Mesendoderm (in vitro differentiated cells): ENCODE measurements at regions not wholly inside any gene's neighbourhood (a gene's known extent, or its start where the extent isn't known, plus 50 kb on each side); places are given as distances from the start of the nearest gene placed in this dataset.

Source experiments
- DNase-seq: peaks from one replicate; pipeline ENCODE4 v3.0.0; 2013
- H2AK5ac ChIP-seq: 2 replicates; pipeline ENCODE4 v1.6.1; 2013; ENCODE audit warnings: low read length, inconsistent platforms
- H2BK120ac ChIP-seq: 2 replicates; pipeline ENCODE4 v1.6.1; 2013; ENCODE audit warnings: low read depth, mild to moderate bottlenecking, low read length, moderate library complexity, mixed read lengths
- H2BK15ac ChIP-seq: replicated peaks from 2 replicates; pipeline ENCODE4 v1.6.1; 2013; ENCODE audit warnings: low read depth, mild to moderate bottlenecking, moderate library complexity
- H2BK5ac ChIP-seq: 2 replicates; pipeline ENCODE4 v1.6.1; 2013; ENCODE audit warnings: low read length, inconsistent platforms
- H3K18ac ChIP-seq: 2 replicates; pipeline ENCODE4 v1.6.1; 2013; ENCODE audit warnings: mild to moderate bottlenecking, low read length, mixed read lengths
- H3K23ac ChIP-seq: one replicate; pipeline ENCODE4 v1.6.1; 2013; ENCODE audit warnings: low read length
- H3K27ac ChIP-seq: 2 replicates; pipeline ENCODE4 v1.5.1; 2013; ENCODE audit warnings: low read depth, mild to moderate bottlenecking, inconsistent platforms, low read length, moderate library complexity
- H3K27me3 ChIP-seq: 2 replicates; pipeline ENCODE4 v1.6.1; 2013; ENCODE audit warnings: low read length, control low read depth, mild to moderate bottlenecking, inconsistent platforms; ENCODE audit not compliant: insufficient read depth, poor library complexity
- H3K36me3 ChIP-seq: 2 replicates; pipeline ENCODE4 v1.6.1; 2013; ENCODE audit warnings: low read length, inconsistent platforms; ENCODE audit not compliant: control insufficient read depth, insufficient read depth
- H3K4ac ChIP-seq: one replicate; pipeline ENCODE4 v1.6.1; 2013; ENCODE audit warnings: low read depth, mild to moderate bottlenecking, low read length, moderate library complexity
- H3K4me1 ChIP-seq: 2 replicates; pipeline ENCODE4 v1.6.1; 2013; ENCODE audit warnings: low read depth, low read length, inconsistent platforms; ENCODE audit not compliant: control insufficient read depth
- H3K4me2 ChIP-seq: 2 replicates; pipeline ENCODE4 v1.6.1; 2013; ENCODE audit warnings: low read length
- H3K4me3 ChIP-seq: 2 replicates; pipeline ENCODE4 v1.5.1; 2013; ENCODE audit warnings: mild to moderate bottlenecking, low read length
- H3K56ac ChIP-seq: one replicate; pipeline ENCODE4 v1.6.1; 2013; ENCODE audit warnings: low read length
- H3K79me1 ChIP-seq: 2 replicates; pipeline ENCODE4 v1.6.1; 2013; ENCODE audit warnings: low read length, inconsistent platforms
- H3K79me2 ChIP-seq: 2 replicates; pipeline ENCODE4 v1.6.1; 2013; ENCODE audit warnings: mild to moderate bottlenecking, low read length; ENCODE audit not compliant: control insufficient read depth, insufficient read depth
- H3K9ac ChIP-seq: 2 replicates; pipeline ENCODE4 v1.6.1; 2013; ENCODE audit warnings: low read length, inconsistent platforms
- H4K5ac ChIP-seq: one replicate; pipeline ENCODE4 v1.6.1; 2013; ENCODE audit warnings: low read length
- H4K8ac ChIP-seq: one replicate; pipeline ENCODE4 v1.6.1; 2013; ENCODE audit warnings: low read depth, mild to moderate bottlenecking, control low read depth, low read length, moderate library complexity
- WGBS: extraction: QIAGEN DNeasy Blood & Tissue Kit; methylation state at CpG from one replicate; pipeline ENCODE4 v1.1.7; 2013; ENCODE audit warnings: low lambda C conversion rate, missing lambda C conversion rate; ENCODE audit not compliant: insufficient coverage; ENCODE audit errors: extremely low coverage; 5-methylcytosine and 5-hydroxymethylcytosine counted together

GRCh38 chr11:120028181-120028896, 109.6 kb downstream of the TRIM29 start:
- Histone ChIP-seq H3K4me2 (no peak overlapping the region), H3K4me1 (peaks cover 2% of the 10 kb centered on the region), H3K4me3 (no peak overlapping the region), H3K27me3 (no peaks in the 10 kb centered on the region), H3K27ac (no peak overlapping the region), H3K9ac (no peak overlapping the region), H2AK5ac (no peak overlapping the region), H3K18ac (no peak overlapping the region), H2BK15ac (no peak overlapping the region), H4K8ac (no peak overlapping the region), H3K23ac (no peak overlapping the region), H3K79me2 (no peaks in the 10 kb centered on the region), H4K5ac (no peak overlapping the region), H3K4ac (no peak overlapping the region), H3K36me3 (no peaks in the 10 kb centered on the region), H2BK5ac (no peak overlapping the region), H3K56ac (no peak overlapping the region), H2BK120ac (no peak overlapping the region), H3K79me1 (no peaks in the 10 kb centered on the region)
- WGBS = no CpG with 5 or more reads among the region's 10 CpGs
- DNase-seq = no peak

GRCh38 chr11:120027546-120028180, 110.2 kb downstream of the TRIM29 start:
- Histone ChIP-seq H3K36me3 (no peaks in the 10 kb centered on the region), H3K27ac (no peak overlapping the region), H3K79me1 (no peaks in the 10 kb centered on the region), H2BK15ac (no peak overlapping the region), H2BK120ac (no peak overlapping the region), H3K56ac (no peak overlapping the region), H4K5ac (no peak overlapping the region), H3K4me2 (no peak overlapping the region), H3K18ac (no peak overlapping the region), H3K23ac (no peak overlapping the region), H3K79me2 (no peaks in the 10 kb centered on the region), H3K9ac (no peak overlapping the region), H4K8ac (no peak overlapping the region), H2BK5ac (no peak overlapping the region), H3K4ac (no peak overlapping the region), H3K4me1 (peaks cover 5% of the 10 kb centered on the region), H3K4me3 (no peak overlapping the region), H2AK5ac (no peak overlapping the region), H3K27me3 (no peaks in the 10 kb centered on the region)
- no peak for DNase-seq
- no CpG with 5 or more reads among the region's 11 CpGs for WGBS

GRCh38 chr11:120025606-120026335, 112.1 kb downstream of the TRIM29 start:
- Histone ChIP-seq H3K56ac (no peak overlapping the region), H2BK5ac (no peak overlapping the region), H4K5ac (no peak overlapping the region), H3K18ac (no peak overlapping the region), H3K23ac (no peak overlapping the region), H3K27me3 (no peaks in the 10 kb centered on the region), H2BK15ac (no peak overlapping the region), H3K9ac (no peak overlapping the region), H3K36me3 (no peaks in the 10 kb centered on the region), H3K79me1 (no peaks in the 10 kb centered on the region), H3K4me3 (no peak overlapping the region), H3K4me1 (peaks cover 5% of the 10 kb centered on the region), H3K79me2 (no peaks in the 10 kb centered on the region), H2AK5ac (no peak overlapping the region), H3K4me2 (no peak overlapping the region), H3K27ac (no peak overlapping the region), H4K8ac (no peak overlapping the region), H2BK120ac (no peak overlapping the region), H3K4ac (no peak overlapping the region)
- no peak for DNase-seq
- no CpG with 5 or more reads among the region's 56 CpGs for WGBS

- no peak overlapping the region for H3K4me3 ChIP-seq
- H3K23ac ChIP-seq = no peak overlapping the region
- H3K18ac ChIP-seq = no peak overlapping the region
- no peak overlapping the region for H3K4me2 ChIP-seq
- H2AK5ac ChIP-seq = no peak overlapping the region
- H3K79me2 ChIP-seq = no peaks in the 10 kb centered on the region
- H3K56ac ChIP-seq = no peak overlapping the region
- H3K4me1 ChIP-seq = peaks cover 3% of the 10 kb centered on the region
- H3K27me3 ChIP-seq = no peaks in the 10 kb centered on the region
- H3K79me1 ChIP-seq = no peaks in the 10 kb centered on the region
- no peak overlapping the region for H4K8ac ChIP-seq
- no CpG with 5 or more reads among the region's 5 CpGs for WGBS
- no peak overlapping the region for H3K9ac ChIP-seq
- no peak overlapping the region for H3K27ac ChIP-seq
- no peak for DNase-seq
- no peak overlapping the region for H2BK120ac ChIP-seq
- H3K36me3 ChIP-seq = no peaks in the 10 kb centered on the region
- no peak overlapping the region for H4K5ac ChIP-seq
- no peak overlapping the region for H2BK15ac ChIP-seq
- no peak overlapping the region for H3K4ac ChIP-seq
- H2BK5ac ChIP-seq = no peak overlapping the region
These were observed 113.3 kb downstream of the TRIM29 start for GRCh38 chr11:120024586-120024985.

DNA sequence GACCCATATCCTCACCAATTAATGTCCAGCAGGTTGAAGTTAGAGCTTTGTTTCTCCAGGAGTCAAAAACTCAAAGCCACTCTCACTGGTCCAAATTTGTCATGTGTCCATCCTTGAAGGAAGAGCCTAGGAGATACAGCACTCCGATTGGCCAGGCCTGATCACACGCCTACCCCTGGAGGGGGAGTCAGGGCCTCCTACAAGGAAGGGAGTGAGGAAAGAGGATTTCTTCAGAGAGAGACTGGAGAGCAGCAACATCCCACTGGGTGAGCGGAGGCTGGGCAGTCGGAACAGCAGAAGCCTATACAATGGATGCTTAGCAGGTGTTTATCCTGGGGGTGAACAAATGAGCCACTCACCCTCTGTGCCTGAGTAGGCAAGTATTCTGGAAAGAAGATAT, 113.9 kb downstream of the TRIM29 start:
- H3K79me2 ChIP-seq = no peaks in the 10 kb centered on the region
- H3K27me3 ChIP-seq = no peaks in the 10 kb centered on the region
- H3K27ac ChIP-seq = no peak overlapping the region
- no peak overlapping the region for H2BK5ac ChIP-seq
- no peak overlapping the region for H2BK120ac ChIP-seq
- no peak overlapping the region for H2AK5ac ChIP-seq
- H3K56ac ChIP-seq = no peak overlapping the region
- no peak overlapping the region for H3K9ac ChIP-seq
- H3K18ac ChIP-seq = no peak overlapping the region
- whole genome bisulfite sequencing = no CpG with 5 or more reads among the region's 4 CpGs
- H4K5ac ChIP-seq = no peak overlapping the region
- no peaks in the 10 kb centered on the region for H3K79me1 ChIP-seq
- no peak overlapping the region for H4K8ac ChIP-seq
- H3K36me3 ChIP-seq = no peaks in the 10 kb centered on the region
- H3K4me2 ChIP-seq = no peak overlapping the region
- H3K4ac ChIP-seq = no peak overlapping the region
- H3K4me1 ChIP-seq = peaks cover 3% of the 10 kb centered on the region
- H2BK15ac ChIP-seq = no peak overlapping the region
- peak; percentile 42 for DNase-seq
- H3K4me3 ChIP-seq = no peak overlapping the region
- H3K23ac ChIP-seq = no peak overlapping the region
